ENCODE measurements at regions not wholly inside any gene's neighbourhood (a gene's known extent, or its start where the extent isn't known, plus 50 kb on each side); places are given as distances from the start of the nearest gene placed in this dataset.

DNA sequence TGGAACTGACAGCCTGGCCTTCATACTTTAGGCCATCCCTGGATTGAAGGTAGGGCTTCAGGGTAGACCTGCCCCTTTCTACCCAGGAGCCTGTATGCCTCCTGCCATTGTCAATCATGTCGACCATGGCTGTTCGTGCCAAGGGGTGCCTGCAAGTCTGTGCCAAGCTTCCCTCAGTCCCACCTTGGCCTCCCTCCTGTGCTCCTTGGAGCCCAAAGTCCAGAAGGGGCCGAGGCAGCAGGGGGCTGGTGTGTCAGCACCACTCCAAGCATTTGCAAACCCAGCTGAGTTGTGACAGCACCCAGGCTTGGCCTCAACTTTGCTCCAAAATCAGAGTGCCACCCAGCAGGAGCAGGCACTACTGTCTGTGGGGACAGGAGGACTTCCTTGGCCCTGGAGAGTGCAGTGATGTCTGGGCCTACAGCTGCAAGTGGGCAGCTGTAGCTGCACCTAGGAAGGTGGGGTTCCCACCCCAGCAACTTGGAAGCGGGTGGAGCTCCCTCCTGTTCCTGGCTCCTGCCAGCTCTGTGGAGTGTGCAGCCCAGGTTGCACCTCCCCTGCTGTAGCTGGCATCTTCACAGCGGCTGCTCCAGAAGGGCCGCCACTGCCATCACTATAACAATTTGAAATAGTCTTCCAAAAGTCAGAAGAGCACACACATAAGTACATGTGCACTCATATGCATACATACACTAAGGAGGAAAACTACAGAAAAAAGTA, 1719.3 kb downstream of the HACE1 start:
- no peak for ATAC-seq
- TF ChIP-seq, protein P1, sequence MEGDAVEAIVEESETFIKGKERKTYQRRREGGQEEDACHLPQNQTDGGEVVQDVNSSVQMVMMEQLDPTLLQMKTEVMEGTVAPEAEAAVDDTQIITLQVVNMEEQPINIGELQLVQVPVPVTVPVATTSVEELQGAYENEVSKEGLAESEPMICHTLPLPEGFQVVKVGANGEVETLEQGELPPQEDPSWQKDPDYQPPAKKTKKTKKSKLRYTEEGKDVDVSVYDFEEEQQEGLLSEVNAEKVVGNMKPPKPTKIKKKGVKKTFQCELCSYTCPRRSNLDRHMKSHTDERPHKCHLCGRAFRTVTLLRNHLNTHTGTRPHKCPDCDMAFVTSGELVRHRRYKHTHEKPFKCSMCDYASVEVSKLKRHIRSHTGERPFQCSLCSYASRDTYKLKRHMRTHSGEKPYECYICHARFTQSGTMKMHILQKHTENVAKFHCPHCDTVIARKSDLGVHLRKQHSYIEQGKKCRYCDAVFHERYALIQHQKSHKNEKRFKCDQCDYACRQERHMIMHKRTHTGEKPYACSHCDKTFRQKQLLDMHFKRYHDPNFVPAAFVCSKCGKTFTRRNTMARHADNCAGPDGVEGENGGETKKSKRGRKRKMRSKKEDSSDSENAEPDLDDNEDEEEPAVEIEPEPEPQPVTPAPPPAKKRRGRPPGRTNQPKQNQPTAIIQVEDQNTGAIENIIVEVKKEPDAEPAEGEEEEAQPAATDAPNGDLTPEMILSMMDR (IDR thresholded peaks at IDR 0.05), result no peak

DNA sequence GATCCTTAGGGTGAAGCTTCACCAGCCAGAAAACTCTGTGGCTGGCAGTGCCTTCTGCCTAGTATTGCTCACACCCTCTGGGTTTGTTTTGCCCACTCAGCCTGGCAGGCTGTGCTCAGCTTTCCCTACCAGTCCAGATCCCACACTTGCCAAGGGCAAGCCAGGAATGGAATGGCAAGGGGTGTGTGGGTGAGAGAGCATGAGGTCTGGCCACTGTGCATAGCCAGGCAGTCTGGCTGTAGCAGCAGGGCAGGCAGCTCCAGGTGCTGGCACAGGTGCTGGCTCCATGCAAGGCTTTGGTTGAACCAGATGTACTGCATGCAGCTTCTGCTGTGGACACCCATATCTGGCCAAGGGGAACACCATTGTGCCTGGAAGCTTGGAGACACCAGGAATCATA, 1720.3 kb downstream of the HACE1 start:
- ATAC-seq (no peak), FAIRE-seq (no peak), DNase-seq (peak in 2 of 6 donors; percentile 27 to 31)
- H3K4me3 ChIP-seq, result no peak overlapping the region
- H3K27ac ChIP-seq, result no peak overlapping the region
- H3K36me3 ChIP-seq, result no peaks in the 10 kb centered on the region
- intact Hi-C loops (cut with DNase I), result no loop called here
- no peaks in the 10 kb centered on the region for H3K4me1 ChIP-seq
- no peaks in the 10 kb centered on the region for H3K9me3 ChIP-seq
- peaks cover 0 to 3% (median 0%) of the 10 kb centered on the region in 4 donors for H3K27me3 ChIP-seq
- TF ChIP-seq, protein P1 (IDR thresholded peaks at IDR 0.05), result no peak

More for the DNA sequence above, 1719.3 kb downstream of the HACE1 start:
- no peaks in the 10 kb centered on the region for H3K36me3 ChIP-seq
- H3K27me3 ChIP-seq, result peaks cover 0 to 3% (median 0%) of the 10 kb centered on the region in 4 donors
- no peaks in the 10 kb centered on the region for H3K4me1 ChIP-seq
- DNase-seq (peak in 3 of 6 donors; percentile 11 to 51 (median 19)), FAIRE-seq (no peak)
- intact Hi-C loops (cut with DNase I), result no loop called here
- H3K4me3 ChIP-seq, result no peak overlapping the region
- H3K9me3 ChIP-seq, result no peaks in the 10 kb centered on the region
- 71 to 73% methylated on average over 6 of the region's 6 CpGs for WGBS, 2 donors
- no peak overlapping the region for H3K27ac ChIP-seq

- H3K9me3 ChIP-seq, result no peaks in the 10 kb centered on the region
- H3K27me3 ChIP-seq, result no peaks in the 10 kb centered on the region
- no peak overlapping the region for H3K27ac ChIP-seq
- no peak for FAIRE-seq
- ATAC-seq, result no peak
- no peaks in the 10 kb centered on the region for H3K4me1 ChIP-seq
- no peak for DNase-seq
- no peak overlapping the region for H3K4me3 ChIP-seq
- 34 to 35% methylated on average over 4 of the region's 4 CpGs for WGBS, 2 donors
- H3K36me3 ChIP-seq, result no peaks in the 10 kb centered on the region
- TF ChIP-seq, protein P1 (IDR thresholded peaks at IDR 0.05), result no peak
- intact Hi-C loops (cut with DNase I), result no loop called here
Measured at GRCh38 chr6:103124471-103124870, 1731.0 kb downstream of the GRIK2 start.

DNA sequence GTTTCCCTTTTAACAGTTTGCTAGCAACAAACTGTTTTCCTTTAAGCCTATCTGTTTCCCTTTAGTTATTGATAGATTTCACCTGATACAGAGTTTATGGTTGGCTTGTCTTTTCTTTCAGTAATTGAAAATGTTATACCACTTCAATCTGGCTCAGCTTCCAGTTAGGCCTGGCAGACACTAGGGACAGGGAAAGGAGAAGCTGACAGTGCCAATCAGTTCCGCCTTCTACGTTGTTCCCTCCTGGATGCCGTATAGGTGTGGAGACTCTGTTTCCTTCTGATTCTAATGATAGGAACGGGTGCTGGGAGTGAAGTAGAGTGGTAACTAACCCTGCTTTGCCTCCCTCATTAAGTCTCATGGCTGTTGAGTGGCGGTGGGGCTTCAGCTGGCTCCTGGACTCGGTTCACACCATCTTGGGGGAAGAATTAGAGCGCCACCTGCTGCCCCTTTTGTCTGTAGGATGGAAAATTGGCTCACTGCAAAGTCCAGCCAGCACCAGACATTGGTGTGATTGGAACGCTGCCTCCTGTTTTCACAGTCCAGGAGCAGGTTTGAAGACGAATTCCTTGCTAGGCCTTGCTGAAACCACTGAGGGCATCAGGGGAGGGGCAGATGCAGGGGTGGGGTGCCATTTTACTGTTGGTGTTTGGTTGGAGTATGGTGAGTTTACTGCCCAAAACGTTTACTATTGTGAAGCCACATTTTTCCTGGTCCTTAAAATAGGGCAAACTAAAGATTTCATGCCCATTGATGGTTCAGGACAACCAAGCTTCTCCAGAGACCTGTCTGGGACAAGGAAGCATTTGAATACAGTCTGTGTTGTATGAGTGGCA, 1729.5 kb downstream of the GRIK2 start:
- no peak overlapping the region for H3K4me3 ChIP-seq
- no peak overlapping the region for H3K27ac ChIP-seq
- DNase-seq, result peak; percentile 16 to 60 (median 36)
- ATAC-seq, result peak in 3 of 4 donors; percentile 66 to 74 (median 73)
- TF ChIP-seq, protein P1 (IDR thresholded peaks at IDR 0.05), result peak in 1 of 4 donors; percentile 9
- no peaks in the 10 kb centered on the region for H3K36me3 ChIP-seq
- WGBS, 2 donors, result 31 to 35% methylated on average over 10 of the region's 10 CpGs
- intact Hi-C loops (cut with DNase I), result no loop called here
- no peaks in the 10 kb centered on the region for H3K9me3 ChIP-seq
- no peaks in the 10 kb centered on the region for H3K4me1 ChIP-seq
- FAIRE-seq, result no peak
- H3K27me3 ChIP-seq, result no peaks in the 10 kb centered on the region

Measured in pancreas (tissue), 10 donors.